Mesothelial cell of epicardium (in vitro differentiated cells): ENCODE measurements at regions not wholly inside any gene's neighbourhood (a gene's known extent, or its start where the extent isn't known, plus 50 kb on each side); places are given as distances from the start of the nearest gene placed in this dataset.

Experiments used
- DNase-seq, 2 experiments: peaks; one replicate each; pipeline ENCODE4 v3.0.0; 2021; ENCODE audit warnings: low spot score in 2 of 2; ENCODE audit not compliant: unreplicated experiment in 2 of 2
- H3K27ac Mint-ChIP-seq: 2 replicates; pipeline ENCODE4 v1.8.0; 2021; ENCODE audit warnings: mixed read lengths
- H3K27me3 Mint-ChIP-seq: 2 replicates; pipeline ENCODE4 v1.8.0; 2021; ENCODE audit warnings: low read depth, mixed read lengths
- H3K36me3 Mint-ChIP-seq: 2 replicates; pipeline ENCODE4 v1.8.0; 2021; ENCODE audit warnings: mixed read lengths
- H3K4me1 Mint-ChIP-seq: 2 replicates; pipeline ENCODE4 v1.8.0; 2021; ENCODE audit warnings: mixed read lengths
- H3K4me3 Mint-ChIP-seq: 2 replicates; pipeline ENCODE4 v1.8.0; 2021; ENCODE audit warnings: mild to moderate bottlenecking, moderate library complexity, mixed read lengths
- H3K9me3 Mint-ChIP-seq: 2 replicates; pipeline ENCODE4 v1.8.0; 2021; ENCODE audit warnings: mixed read lengths
- CTCF ChIP-seq: fragments of 200-600 bp; sonication (generic); IDR thresholded peaks from one replicate; pipeline ENCODE4 v1.5.0; 2021; ENCODE audit warnings: antibody characterized with exemption; ENCODE audit not compliant: unreplicated experiment

- no peak overlapping the region for H3K27ac Mint-ChIP-seq
- H3K4me3 Mint-ChIP-seq, result no peak overlapping the region
- no peaks in the 10 kb centered on the region for H3K27me3 Mint-ChIP-seq
- TF ChIP-seq CTCF, result no peak
- peaks cover 4% of the 10 kb centered on the region for H3K36me3 Mint-ChIP-seq
- DNase-seq, result no peak
- H3K4me1 Mint-ChIP-seq, result peaks cover 8% of the 10 kb centered on the region
- peaks cover 19% of the 10 kb centered on the region for H3K9me3 Mint-ChIP-seq
These were observed 71.0 kb downstream of the AQP4 start for GRCh38 chr18:26794230-26795101.

GRCh38 chr18:26792661-26793060 is 72.8 kb downstream of the AQP4 start:
- H3K4me3 Mint-ChIP-seq, result no peak overlapping the region
- TF ChIP-seq CTCF, result no peak
- H3K9me3 Mint-ChIP-seq, result peaks cover 5% of the 10 kb centered on the region
- peaks cover 13% of the 10 kb centered on the region for H3K4me1 Mint-ChIP-seq
- DNase-seq, result no peak
- H3K27ac Mint-ChIP-seq, result no peak overlapping the region
- no peaks in the 10 kb centered on the region for H3K36me3 Mint-ChIP-seq
- H3K27me3 Mint-ChIP-seq, result no peaks in the 10 kb centered on the region

- Mint-ChIP-seq H3K36me3 (no peaks in the 10 kb centered on the region), H3K4me3 (no peak overlapping the region), H3K9me3 (peaks cover 3% of the 10 kb centered on the region), H3K27me3 (no peaks in the 10 kb centered on the region), H3K27ac (no peak overlapping the region), H3K4me1 (peaks cover 13% of the 10 kb centered on the region)
- TF ChIP-seq CTCF, result no peak
- no peak for DNase-seq
These were observed 73.8 kb downstream of the AQP4 start for GRCh38 chr18:26791676-26792075.

- H3K27me3 Mint-ChIP-seq, result no peaks in the 10 kb centered on the region
- H3K36me3 Mint-ChIP-seq, result no peaks in the 10 kb centered on the region
- DNase-seq, result no peak
- H3K4me1 Mint-ChIP-seq, result peaks cover 11% of the 10 kb centered on the region
- no peak for TF ChIP-seq CTCF
- H3K27ac Mint-ChIP-seq, result no peak overlapping the region
- H3K4me3 Mint-ChIP-seq, result no peak overlapping the region
- no peaks in the 10 kb centered on the region for H3K9me3 Mint-ChIP-seq
These were observed 80.9 kb downstream of the AQP4 start for GRCh38 chr18:26784599-26784998.

GRCh38 chr18:26783170-26783569 is 82.3 kb downstream of the AQP4 start:
- Mint-ChIP-seq H3K9me3 (no peaks in the 10 kb centered on the region), H3K27ac (no peak overlapping the region), H3K36me3 (no peaks in the 10 kb centered on the region), H3K4me1 (peaks cover 13% of the 10 kb centered on the region), H3K4me3 (no peak overlapping the region), H3K27me3 (no peaks in the 10 kb centered on the region)
- no peak for DNase-seq
- no peak for TF ChIP-seq CTCF
